ENCODE measurements at regions not wholly inside any gene's neighbourhood (a gene's known extent, or its start where the extent isn't known, plus 50 kb on each side); places are given as distances from the start of the nearest gene placed in this dataset.

DNA sequence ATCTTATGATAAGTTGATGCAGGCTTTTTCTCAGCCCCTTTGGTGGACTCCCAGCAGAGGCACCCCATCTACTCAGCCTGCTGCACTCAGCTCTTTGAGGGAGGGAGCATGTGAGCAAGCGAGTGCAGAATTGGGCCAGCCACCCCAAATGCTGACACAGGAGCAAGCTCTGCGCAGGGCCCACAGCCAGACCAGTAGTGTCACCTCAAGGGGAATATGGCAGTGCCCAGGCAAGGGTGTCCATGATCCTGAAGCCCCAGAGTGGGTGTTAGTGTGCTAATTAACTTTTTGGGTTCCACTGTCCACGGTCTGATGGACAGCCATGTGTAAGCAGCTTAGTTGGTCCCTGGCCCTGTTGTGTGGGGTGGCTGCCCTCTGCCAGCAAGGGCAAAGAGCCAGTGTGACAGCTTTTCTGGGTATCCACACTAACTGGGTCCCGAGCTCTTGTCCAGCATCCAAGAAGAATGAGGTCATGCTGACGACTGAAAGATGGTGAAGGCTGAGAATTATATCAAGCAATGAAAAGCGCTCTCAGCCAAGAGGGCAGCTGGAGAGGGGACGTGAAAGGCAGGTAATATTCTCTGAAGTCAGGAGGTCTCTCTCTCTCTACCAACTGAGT, 898.3 kb upstream of the PCDH9 start:
- DNase-seq (ENCODE audit: low spot score) = no peak

DNA sequence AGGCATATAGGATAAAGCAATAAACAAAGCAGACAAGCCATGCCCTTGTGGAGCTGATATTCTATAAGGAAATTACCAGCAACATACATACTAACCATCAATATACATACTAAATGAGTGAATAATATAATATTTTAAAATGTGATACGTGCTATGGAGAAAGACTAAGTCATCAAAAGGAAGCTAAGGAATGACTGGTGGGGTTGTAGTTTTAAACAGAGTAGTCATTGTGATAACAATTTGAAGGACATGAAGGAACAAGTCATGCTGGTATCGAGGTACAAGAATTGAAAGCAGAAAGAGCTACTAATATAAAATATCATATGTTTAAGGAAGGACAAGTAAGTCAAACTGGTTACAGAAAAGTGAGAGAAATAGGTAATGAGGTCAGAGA, 894.9 kb upstream of the PCDH9 start:
- no peak for DNase-seq (ENCODE audit: low spot score)

DNA sequence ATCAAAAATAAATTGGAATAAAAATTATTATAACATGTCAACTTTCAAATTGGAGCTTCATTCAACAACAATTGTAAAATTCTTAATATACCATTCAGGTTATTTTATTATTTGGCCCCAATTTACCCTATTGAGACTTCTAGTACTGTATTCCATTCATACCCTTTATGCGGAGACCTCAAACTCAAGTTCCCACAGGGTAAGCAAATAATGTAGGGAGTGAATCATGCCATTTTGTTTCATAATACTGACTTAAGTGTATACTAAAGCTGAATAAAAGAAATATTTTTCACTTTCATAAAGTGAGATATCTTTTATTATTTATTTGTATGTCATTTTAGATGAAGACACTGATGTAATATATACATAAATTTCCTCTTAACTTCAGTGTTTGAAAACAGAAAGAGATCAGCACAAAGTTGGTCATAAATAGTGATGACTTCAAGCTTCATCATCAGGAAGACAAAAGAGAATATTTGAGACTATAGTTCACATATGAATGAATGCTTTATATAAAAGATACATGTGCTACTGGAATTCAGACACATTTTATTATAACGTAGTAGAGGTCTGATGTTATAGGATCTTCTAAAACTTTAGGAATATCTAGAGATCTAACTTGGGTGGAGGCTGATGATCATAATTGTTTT, 894.4 kb upstream of the PCDH9 start:
- DNase-seq (ENCODE audit: low spot score) = no peak

DNA sequence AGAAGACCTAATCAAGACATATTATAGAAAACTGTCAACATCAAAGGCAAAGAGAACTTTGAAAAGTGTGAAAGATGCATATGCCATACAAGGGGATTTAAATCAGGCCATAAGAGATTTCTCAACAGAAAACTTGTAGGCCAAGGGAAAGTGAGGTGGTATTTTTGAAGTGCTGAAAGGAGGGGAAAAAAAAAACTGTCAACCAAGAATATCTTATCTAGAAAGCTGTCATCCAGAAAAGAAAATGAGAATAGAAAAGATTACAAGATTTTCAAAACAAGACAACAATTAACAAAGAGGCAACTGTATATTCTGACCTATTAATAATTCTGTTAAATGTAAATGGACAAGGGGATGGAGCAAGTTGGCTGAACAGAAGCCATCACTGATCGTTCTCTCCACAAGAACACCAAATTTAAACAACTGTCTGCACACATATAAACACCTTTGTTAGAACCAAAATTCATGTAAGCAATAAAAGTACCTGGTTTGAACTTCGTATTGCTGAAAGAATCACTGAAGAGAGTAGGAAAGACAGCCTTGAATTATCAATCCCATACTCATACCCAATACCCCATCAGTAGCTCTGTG, 880.1 kb upstream of the PCDH9 start:
- DNase-seq (ENCODE audit: low spot score) = no peak

DNA sequence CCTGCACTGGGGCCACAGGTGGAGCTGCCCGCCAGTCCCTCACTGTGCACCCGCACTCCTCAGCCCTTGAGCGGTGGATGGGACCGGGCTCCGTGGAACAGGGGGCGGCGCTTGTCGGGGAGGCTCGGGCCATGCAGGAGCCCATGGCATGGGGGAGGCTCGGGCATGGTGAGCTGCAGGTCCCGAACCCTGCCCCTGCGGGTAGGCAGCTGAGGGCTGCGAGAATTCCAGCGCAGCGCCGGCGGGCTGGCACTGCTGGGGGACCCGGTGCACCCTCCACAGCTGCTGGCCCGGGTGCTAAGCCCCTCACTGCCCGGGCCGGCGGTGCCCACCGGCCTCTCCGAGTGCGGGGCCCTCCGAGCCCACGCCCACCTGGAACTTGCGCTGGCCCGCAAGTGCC, 877.5 kb upstream of the PCDH9 start:
- no peak for DNase-seq (ENCODE audit: low spot score)

DNA sequence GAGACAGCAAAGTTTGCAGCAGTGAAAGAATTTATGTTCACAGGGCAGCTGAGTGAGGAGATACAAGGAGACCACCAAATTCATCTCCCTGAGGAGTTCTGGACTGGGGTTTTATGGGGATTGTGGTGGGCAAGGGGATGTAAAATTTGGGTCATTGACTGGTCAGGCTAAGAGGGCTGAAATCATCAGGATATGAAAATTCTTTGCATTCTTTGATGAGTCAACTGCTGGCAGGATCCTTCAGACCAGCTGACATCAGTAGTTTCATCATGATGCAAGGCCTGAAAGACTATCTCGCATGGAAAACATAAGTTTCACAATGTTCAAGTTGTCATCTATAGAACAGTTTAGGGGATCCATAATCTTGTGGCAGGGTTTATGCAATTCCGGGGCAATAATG, 869.5 kb upstream of the PCDH9 start:
- peak; percentile 14 for DNase-seq (ENCODE audit: low spot score)

DNA sequence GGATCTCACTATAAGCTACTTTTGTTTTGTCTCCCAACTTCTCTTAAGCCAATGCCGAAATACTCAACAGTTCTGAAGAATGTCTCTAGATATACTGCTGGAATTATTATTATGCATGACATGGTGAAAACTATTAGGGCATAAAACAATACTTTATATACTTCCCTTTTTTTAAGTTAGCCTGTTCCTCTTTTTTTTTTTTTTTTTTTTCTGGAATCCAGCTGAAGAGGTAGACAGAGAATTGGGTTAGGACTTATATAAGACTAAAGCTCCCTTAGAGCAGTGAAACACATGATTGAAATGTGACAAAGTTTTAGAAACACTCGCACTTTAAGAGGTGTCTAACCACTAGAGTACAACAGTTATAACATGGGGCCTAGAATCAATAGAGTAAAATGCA, 850.9 kb upstream of the PCDH9 start:
- DNase-seq (ENCODE audit: low spot score) = no peak

DNA sequence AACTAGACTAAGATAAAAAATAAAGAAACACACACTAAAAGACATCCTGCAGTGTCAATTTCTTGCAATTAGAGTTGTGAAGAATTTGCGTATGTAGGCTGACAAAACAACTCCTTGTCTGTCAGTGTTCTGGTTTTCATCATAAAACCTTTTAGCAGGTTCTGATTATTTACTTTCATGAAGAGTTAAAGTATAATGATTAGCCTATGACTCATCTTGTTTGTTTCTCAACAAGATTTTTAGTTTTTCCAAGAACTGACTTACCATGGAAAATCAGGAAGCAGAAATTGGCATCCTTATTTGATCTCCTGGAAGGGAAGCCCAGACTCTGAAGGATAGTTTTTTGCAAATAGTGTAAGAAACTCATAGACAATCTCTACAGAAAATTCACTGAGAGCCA, 848.7 kb upstream of the PCDH9 start:
- no peak for DNase-seq (ENCODE audit: low spot score)

DNA sequence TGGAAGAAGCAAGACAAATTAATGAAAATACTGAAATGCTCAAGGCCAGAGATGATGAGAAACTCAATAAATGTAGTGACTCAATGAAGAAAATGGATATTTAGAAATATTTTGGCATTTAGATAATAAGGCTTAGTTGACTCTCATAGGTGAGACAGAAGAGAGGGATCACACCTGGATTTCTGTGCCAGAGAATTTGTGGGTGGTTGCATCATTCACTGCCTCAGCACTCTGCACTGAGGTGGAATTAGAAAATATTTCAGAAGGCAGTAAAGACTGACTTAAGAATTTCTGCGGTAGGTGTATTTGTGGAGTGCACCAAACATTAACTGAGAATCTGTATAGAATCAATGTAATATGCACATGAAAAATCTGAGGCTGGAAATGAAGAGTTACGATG, 848.3 kb upstream of the PCDH9 start:
- no peak for DNase-seq (ENCODE audit: low spot score)

DNA sequence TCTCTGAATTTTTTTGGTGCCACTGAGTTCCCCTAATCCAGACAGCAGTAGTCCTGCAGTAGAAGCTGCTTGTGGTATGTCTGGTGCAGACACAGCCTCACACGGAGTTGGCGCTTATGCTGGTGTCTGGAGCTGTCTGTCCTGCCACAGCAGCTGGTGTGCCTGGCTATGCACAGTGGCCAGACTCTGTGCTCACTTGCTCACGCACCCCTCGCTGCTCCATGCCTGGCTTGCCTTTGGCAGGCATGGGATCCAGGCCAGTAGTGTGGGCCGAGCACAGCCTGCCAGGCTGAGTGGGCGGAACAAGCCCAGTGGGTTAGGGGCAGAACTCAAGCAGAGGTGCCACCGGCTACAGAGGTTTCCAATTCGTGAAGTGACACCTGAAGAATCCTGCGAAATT, 845.9 kb upstream of the PCDH9 start:
- no peak for DNase-seq (ENCODE audit: low spot score)

DNA sequence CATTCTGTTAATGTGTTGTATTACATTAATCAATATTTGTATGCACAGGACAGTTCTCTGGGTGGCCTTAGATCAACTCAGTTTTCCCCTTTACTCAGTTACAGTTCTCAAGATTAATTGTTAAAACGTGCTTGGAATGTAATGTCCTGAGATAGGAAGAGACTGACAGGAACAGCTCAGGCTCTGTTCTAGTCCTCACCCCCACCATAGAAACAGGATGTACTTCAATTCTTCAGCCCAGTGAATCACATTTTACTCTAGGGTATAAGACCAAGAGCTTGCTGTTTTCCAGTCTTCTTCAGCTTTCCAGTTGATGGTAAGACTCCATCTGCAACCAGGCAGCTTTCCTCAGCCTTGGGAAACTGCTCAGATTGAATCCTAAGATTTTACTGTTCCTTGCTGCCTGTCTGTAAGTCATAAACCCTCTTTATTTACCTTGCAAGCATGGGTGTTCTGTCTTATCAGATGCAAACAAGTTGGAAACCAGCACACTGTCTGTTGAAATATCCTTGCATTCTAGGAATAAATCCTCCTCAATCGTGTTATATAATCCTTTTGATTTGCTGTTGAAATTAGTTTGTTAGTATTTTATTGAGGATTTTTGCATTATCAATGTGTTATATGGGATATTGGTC, 836.9 kb upstream of the PCDH9 start:
- no peak for DNase-seq (ENCODE audit: low spot score)

DNA sequence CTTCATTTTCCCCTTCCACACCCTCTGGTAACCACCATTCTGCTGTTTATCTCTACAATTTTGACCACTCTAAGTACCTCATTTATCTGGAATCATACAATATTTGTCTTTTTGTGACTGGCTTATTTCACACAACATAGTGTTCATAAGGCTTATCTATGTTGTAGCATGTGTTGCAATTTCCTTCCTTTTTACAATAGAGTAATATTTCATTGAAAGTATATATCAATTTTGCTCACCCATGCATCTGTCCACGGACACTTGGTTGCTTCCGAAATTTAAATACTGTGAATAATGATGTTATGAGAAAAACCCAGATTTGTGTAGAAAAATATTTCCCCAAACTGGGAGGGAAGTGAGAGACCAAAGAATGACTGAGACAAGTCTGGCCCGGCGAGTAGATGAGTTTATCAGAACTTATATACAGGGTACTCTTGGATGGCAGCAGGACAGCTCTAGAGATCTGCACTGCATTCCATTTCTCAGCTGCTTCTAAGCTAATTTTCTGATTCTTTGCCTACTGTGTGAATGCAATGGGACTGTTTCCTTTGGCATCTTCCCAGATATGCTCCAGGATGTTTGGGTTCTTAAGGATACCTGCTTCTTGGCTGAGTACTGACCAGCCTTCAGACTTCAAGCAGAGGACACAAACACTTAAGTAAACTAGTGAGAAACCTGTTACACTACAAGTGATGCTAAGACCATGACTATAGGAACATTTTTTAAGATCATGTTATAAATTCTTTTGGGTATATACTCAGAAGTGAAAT, 834.0 kb upstream of the PCDH9 start:
- no peak for DNase-seq (ENCODE audit: low spot score)

DNA sequence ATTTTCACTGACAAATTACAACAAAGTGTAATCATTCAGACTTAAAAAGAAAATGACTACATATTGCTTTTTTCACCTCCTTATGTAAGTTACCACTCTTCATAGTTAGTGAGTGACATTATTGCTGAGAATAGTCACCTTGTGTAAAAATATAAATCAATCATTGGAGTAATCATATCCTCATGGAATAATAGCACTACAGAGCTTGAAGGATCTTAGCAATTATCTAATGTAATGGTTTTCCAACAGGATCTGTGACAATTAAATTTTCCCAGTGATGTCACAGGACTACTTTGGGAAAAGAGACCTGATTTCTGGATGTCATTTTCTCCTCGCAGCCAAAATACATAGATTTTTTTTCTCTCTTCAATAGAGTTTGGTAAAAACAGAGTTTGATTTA, 833.0 kb upstream of the PCDH9 start:
- no peak for DNase-seq (ENCODE audit: low spot score)

DNA sequence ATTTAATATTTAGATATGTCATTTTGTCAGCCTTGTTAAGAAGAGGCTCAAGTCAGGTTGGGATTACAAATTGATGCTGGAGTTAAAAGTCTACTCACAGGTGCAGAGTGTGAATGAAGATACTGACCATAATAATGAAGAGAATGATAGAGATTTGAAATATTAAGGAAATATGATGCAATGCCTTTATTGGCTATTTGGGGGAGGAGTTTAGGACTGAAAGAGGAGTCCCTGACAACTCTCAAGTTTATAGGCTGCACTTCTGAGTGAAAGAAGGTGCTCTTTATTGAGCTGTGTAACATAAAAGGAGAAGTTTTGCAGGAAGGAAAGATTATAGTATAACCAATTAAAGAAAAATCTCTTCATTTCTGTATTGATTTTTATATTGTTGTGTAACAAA, 827.7 kb upstream of the PCDH9 start:
- no peak for DNase-seq (ENCODE audit: low spot score)

DNA sequence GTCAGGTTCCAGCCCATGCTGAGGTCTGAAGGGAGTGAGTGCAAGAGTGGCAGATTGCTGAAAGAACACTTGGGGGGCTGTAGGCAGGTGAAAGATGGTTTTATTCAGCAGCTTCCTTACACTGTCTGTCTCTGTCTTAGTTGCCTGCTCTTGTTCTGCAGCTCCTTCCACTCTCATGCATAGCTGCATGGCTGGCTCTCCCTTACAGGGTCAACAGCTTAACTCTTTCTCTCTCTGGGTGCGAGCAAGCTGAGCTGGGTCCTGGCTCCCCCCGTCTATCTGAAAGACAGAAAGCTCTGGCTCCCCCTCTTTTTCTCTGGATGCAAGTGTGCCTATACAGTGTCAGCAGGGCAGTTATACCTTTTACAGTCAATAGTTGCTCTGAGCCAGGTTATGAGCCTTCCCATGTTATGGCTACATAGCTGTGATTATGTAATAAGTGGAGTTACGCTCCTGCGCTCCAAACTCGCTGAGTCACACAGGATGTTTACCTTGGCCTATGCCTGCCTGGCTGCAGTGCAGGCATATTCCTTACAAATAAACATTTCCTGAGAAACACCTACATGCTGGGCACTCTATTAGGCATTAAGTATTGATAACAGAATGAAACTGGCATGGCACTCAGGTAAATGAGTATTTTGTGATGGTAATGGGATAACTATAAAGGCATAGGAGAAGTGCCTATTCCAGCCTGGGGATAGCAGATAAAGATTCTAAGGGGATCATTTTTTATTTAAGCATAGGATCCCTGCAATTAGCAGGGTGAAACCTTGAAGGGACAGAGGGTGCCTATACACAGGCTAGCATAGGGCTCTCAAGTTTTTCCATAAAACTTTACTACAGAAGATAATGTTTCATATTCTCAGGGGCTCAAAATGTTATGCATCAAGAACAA, 826.9 kb upstream of the PCDH9 start:
- no peak for DNase-seq (ENCODE audit: low spot score)

DNA sequence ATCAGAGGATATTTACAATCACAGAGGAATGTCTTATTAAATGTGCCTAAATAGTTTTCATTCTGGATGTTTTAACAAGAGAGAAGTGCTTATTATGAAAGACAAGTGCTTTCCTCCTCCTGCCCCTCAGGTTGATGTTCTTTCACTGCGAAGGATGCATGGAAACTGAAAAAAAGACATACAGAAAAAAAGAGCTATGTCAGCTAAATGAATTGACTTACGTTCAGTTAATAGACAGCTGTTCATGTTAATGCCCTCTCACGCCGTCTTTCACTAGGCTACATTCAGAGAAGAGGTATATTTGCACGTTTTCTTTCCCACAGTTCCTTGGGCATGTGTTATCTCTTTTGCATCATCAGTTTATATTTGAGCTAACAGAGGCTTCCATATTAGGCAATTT, 821.8 kb upstream of the PCDH9 start:
- DNase-seq (ENCODE audit: low spot score) = no peak

DNA sequence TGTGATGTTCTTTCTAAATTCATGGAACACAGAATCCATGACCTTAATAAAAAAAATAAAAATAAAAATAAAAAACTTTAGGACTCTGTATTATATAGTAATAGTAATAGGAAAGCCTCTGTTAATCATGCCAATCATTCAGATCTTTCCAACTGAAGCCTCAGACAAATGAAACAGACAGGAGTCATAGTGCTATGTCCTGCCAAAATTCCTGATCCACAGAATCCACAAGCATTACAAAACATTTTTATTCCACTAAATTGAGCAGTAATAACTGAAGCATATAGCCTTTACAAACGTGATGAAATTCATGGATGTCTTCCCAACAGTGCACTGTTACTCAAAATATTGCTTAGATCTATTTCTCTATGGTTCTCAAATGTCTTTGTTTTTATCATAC, 820.6 kb upstream of the PCDH9 start:
- DNase-seq (ENCODE audit: low spot score) = no peak

DNA sequence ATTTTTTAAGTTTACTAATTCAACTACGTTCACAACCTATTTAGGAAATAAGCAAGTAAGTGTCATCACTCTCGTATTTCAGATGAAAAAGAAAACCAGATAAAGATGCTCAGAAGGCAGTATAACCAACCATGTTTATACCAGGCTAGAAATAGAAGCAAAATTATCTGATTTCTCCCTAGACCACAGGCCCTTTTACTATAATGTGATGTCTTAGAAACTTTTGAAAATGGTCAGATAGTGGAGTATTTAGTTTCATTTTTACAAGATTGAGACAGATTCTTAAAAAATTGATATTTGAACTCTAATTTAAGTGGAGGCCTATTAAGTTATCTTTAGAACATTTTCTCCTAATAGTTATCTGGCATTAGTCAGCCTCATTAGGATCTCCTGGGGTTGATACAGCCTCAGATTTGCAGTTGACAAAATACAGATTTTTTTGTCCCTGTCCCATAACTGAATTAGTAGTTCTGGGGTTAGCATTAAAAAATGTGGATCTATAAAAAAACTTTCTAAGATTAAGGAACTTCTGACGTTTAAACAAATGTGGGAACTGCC, 818.7 kb upstream of the PCDH9 start:
- no peak for DNase-seq (ENCODE audit: low spot score)

DNA sequence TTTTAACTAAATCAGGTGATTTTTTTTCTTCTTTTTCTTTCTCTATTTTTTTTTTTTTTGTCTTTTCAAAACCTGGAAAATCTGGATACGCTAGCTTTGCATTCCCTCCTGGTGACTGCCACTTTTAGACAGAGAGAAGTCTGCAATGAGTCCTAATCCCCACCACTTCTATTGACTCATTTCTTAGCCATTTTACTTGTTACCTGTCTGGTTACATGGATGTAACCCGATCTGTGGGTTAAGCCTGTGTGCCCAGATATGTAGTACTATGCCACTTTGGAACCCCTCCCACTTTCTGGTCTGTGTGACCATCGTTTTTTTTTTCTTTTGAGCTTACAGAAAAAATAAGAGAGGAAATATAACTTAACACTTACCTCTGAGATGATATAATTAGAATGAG, 817.8 kb upstream of the PCDH9 start:
- no peak for DNase-seq (ENCODE audit: low spot score)

DNA sequence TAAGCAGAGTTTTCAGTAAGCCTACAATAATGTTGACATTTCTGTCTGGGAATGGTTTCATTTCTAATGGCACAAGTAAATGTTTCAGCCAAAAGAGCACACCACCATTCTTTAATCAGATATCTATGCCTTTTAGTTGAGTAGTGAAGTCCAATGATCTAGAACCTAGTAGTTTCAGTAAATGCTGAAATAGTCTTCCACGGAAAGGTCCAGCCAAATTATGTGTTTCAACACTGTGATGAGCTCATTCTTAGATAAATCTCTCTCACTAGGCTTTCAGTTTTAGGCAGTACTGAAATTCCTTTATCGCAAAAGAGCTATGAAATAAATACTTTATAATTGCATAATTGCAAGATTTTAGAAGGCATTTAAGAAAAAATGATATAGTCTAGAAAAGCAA, 816.8 kb upstream of the PCDH9 start:
- DNase-seq (ENCODE audit: low spot score) = no peak

DNA sequence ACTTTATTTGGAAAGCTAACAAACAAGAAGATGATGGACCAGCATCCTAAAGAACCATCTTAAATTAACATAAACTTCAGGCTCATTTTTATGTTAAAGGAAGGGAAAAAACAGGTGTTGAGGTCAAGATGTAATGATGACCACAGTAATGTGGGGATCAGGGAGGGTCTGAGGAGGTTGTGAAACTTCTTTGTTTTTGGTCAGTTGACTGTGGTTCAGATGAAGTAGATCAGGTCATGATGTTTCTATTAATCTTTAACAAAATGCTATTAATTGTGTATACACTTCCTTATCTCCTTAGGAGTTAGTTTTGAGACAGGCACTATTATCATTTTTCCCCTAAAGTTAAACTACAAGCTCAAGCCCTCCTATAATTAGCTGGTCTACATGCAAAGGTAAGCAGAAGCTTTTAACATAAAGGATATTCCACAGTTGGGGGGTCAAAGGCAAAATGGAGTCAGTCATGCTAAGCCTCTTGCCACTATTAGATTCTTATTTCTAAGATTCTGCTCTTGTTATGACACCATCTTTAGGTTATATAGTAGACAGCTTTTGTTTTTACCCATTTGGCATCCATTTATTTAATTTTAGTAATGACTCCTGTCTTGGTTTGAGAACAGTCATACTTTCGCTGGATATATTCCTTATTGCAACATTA, 800.1 kb upstream of the PCDH9 start:
- DNase-seq (ENCODE audit: low spot score) = no peak

Measured in kidney capillary endothelial cell (primary cell).